ENCODE measurements at regions not wholly inside any gene's neighbourhood (a gene's known extent, or its start where the extent isn't known, plus 50 kb on each side); places are given as distances from the start of the nearest gene placed in this dataset.
A peak's percentile ranks its signal among the peaks of the same experiment; 100 is the strongest.
"Not testable (repeated sequence)": the region's sequence is repeated elsewhere in the genome, so short reads cannot be mapped to it uniquely, and the experiment has no call there.

GRCh38 chr2:175872721-175873120 is 129.3 kb downstream of the LNPK start:
- no peak for DNase-seq

GRCh38 chr2:175872005-175872348 is 130.1 kb downstream of the LNPK start:
- DNase-seq: no peak

- no peak for DNase-seq
Measured at GRCh38 chr2:175871331-175872004, 130.6 kb downstream of the LNPK start.

- no peak for DNase-seq
Measured at GRCh38 chr2:175865716-175866115, 136.4 kb downstream of the LNPK start.

GRCh38 chr2:175864137-175864850 is 137.8 kb downstream of the LNPK start:
- no peak for DNase-seq

GRCh38 chr2:175861958-175862357 is 140.1 kb downstream of the LNPK start:
- no peak for DNase-seq

- DNase-seq: no peak
Measured at GRCh38 chr2:175855794-175856453, 146.1 kb downstream of the LNPK start.

- peak in 1 of 2 experiments; percentile 38 for DNase-seq
Measured at GRCh38 chr2:175855236-175855635, 146.8 kb downstream of the LNPK start.

GRCh38 chr2:175854665-175855064 is 147.4 kb downstream of the LNPK start:
- DNase-seq: peak in 1 of 2 experiments; percentile 24

- peak in 1 of 2 experiments; percentile 66 for DNase-seq
Measured at GRCh38 chr2:175854129-175854528, 147.9 kb downstream of the LNPK start.

- DNase-seq: no peak
Measured at GRCh38 chr2:175853616-175853890, 148.5 kb downstream of the LNPK start.

- no peak for DNase-seq
Measured at GRCh38 chr2:175852879-175853615, 149.0 kb downstream of the LNPK start.

GRCh38 chr2:175847128-175847527 is 154.9 kb downstream of the LNPK start:
- no peak for DNase-seq

- no peak for DNase-seq
Measured at GRCh38 chr2:175844169-175844568, 157.9 kb downstream of the LNPK start.

GRCh38 chr2:175843625-175844024 is 158.4 kb downstream of the LNPK start:
- DNase-seq: no peak

- DNase-seq: no peak
Measured at GRCh38 chr2:175842996-175843395, 159.1 kb downstream of the LNPK start.

- DNase-seq: not testable (repeated sequence)
Measured at GRCh38 chr2:175840765-175841164, 161.3 kb downstream of the LNPK start.

GRCh38 chr2:175840256-175840655 is 161.8 kb downstream of the LNPK start:
- DNase-seq: no peak

GRCh38 chr2:175838979-175839378 is 163.1 kb downstream of the LNPK start:
- DNase-seq: no peak

GRCh38 chr2:175837046-175837445 is 165.0 kb downstream of the LNPK start:
- no peak for DNase-seq

- DNase-seq: no peak
Measured at GRCh38 chr2:175836361-175836760, 165.7 kb downstream of the LNPK start.

- peak in 1 of 2 experiments; percentile 33 for DNase-seq
Measured at GRCh38 chr2:175834477-175834876, 167.6 kb downstream of the LNPK start.

- peak in 1 of 2 experiments; percentile 2 for DNase-seq
Measured at GRCh38 chr2:175832866-175833265, 169.2 kb downstream of the LNPK start.

- no peak for DNase-seq
Measured at GRCh38 chr2:175829741-175830140, 172.3 kb downstream of the LNPK start.
